Spleen (tissue), 11 donors: ENCODE measurements at regions not wholly inside any gene's neighbourhood (a gene's known extent, or its start where the extent isn't known, plus 50 kb on each side); places are given as distances from the start of the nearest gene placed in this dataset.

Source experiments
- DNase-seq: peaks from one replicate; pipeline ENCODE4 v3.0.0-alpha.2; 2020
- H3K27ac ChIP-seq, 8 donors: fragments of 200-600 bp; sonication (generic) in 7 of 8; 1 replicate in 4 of 8; 2 replicates in 4 of 8; pipeline versions ENCODE4 v1.5.0 to v1.8.0; 2016 to 2021; ENCODE audit warnings: inconsistent platforms in 4 of 8, mild to moderate bottlenecking in 4 of 8, moderate library complexity in 1 of 8
- H3K27me3 ChIP-seq, 7 donors: fragments of 200-600 bp; sonication (generic) in 6 of 7; replicated peaks in 1 of 7; 1 replicate in 4 of 7; 2 replicates in 3 of 7; pipeline versions ENCODE4 v1.5.0 to v1.8.0; 2016 to 2021; ENCODE audit warnings: inconsistent platforms in 3 of 7, mild to moderate bottlenecking in 1 of 7
- H3K36me3 ChIP-seq, 6 donors: fragments of 200-600 bp; sonication (generic) in 5 of 6; 1 replicate in 4 of 6; 2 replicates in 2 of 6; pipeline versions ENCODE4 v1.5.0 to v1.8.0; 2016 to 2021; ENCODE audit warnings: inconsistent platforms in 2 of 6
- H3K4me1 ChIP-seq, 6 donors: fragments of 200-600 bp; sonication (generic) in 5 of 6; 1 replicate in 3 of 6; 2 replicates in 3 of 6; pipeline versions ENCODE4 v1.5.0 to v1.8.0; 2016 to 2021; ENCODE audit warnings: inconsistent platforms in 3 of 6
- H3K4me3 ChIP-seq, 8 donors: fragments of 200-600 bp; sonication (generic) in 7 of 8; 1 replicate in 4 of 8; 2 replicates in 4 of 8; pipeline versions ENCODE4 v1.5.0 to v1.8.0; 2016 to 2021; ENCODE audit warnings: inconsistent platforms in 4 of 8, mild to moderate bottlenecking in 4 of 8, moderate library complexity in 2 of 8
- H3K9me3 ChIP-seq, 8 donors: fragments of 200-600 bp; sonication (generic) in 7 of 8; 1 replicate in 4 of 8; 2 replicates in 4 of 8; pipeline versions ENCODE4 v1.5.0 to v1.8.0; 2016 to 2021; ENCODE audit warnings: inconsistent platforms in 4 of 8
- POLR2A ChIP-seq, 3 donors: fragments of 450-650 bp; IDR thresholded peaks; one replicate each; pipeline ENCODE4 v1.5.1; 2017; ENCODE audit warnings: antibody characterized with exemption in 3 of 3, mild to moderate bottlenecking in 1 of 3
- POLR2AphosphoS5 ChIP-seq, 3 donors: sonication (generic); formaldehyde crosslinking; IDR thresholded peaks; one replicate each; pipeline ENCODE4 v1.5.1; 2017; ENCODE audit warnings: antibody characterized with exemption in 3 of 3
- WGBS, 5 donors: extraction: QIAGEN DNeasy Blood & Tissue Kit in 3 of 5; methylation state at CpG; one replicate each; pipeline versions ENCODE4 v1.1.5 to v1.1.7; 2013 to 2018; 5-methylcytosine and 5-hydroxymethylcytosine counted together
- intact Hi-C: fragments of 100-400 bp; cut with DNase I; formaldehyde crosslinking; loops from one replicate; pipeline ENCODE4 v1.15.0; 2023; ENCODE audit warnings: low total_unique reads
- TF ChIP-seq, protein P1 (sequence below), 11 experiments: fragments of 200-600 bp in 7 of 11; fragments of 450-650 bp in 4 of 11; sonication (generic) in 4 of 11; IDR thresholded peaks in 8 of 11; conservative IDR thresholded peaks in 3 of 11; 1 replicate in 7 of 11; 2 replicates in 4 of 11; pipeline versions ENCODE4 v1.4.0 to v1.8.0; 2016 to 2021; ENCODE audit warnings: antibody characterized with exemption in 11 of 11, inconsistent platforms in 4 of 11, mild to moderate bottlenecking in 1 of 11
- donor health status: healthy with polysubstance abuse.
- donor health status: DM: no; HTN: no; CAD: no; lungs with moderate emphysema.
- donor health status: DM: no; HTN: no; CAD: no.
- donor health status: Bipolar disorder and iron deficiency.
- donor health status: healthy.
- donor health status: DM: no; HTN: no; CAD: no.
- donor health status: DM: yes; HTN: yes; CAD: no.

DNA sequence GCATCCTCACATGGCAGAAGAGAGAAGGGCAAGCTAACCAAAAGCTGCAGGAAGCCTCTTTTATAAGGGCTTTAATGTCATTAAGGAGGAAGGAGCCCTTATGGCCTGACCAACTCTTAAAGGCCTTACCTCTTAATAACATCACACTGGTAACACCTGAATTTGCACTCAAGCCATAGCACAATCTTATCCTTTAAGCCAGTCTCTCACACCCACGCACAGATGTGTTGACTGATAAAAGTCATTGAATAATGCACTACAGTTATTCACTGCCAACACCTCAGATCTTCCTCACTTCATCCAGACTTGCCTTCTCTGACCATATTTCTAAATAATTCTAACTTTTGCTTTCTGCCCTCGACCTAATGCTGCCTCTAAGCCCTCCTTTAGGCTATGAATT lies 516.8 kb downstream of the ADCYAP1 start:
- Histone ChIP-seq H3K4me3 (no peak overlapping the region), H3K4me1 (no peaks in the 10 kb centered on the region), H3K9me3 (peaks cover 0 to 7% (median 0%) of the 10 kb centered on the region in 8 donors), H3K27me3 (no peaks in the 10 kb centered on the region), H3K27ac (no peak overlapping the region), H3K36me3 (no peaks in the 10 kb centered on the region)
- DNase-seq = no peak
- no peak for TF ChIP-seq POLR2A (IDR thresholded peaks at IDR 0.05)
- TF ChIP-seq, protein P1, sequence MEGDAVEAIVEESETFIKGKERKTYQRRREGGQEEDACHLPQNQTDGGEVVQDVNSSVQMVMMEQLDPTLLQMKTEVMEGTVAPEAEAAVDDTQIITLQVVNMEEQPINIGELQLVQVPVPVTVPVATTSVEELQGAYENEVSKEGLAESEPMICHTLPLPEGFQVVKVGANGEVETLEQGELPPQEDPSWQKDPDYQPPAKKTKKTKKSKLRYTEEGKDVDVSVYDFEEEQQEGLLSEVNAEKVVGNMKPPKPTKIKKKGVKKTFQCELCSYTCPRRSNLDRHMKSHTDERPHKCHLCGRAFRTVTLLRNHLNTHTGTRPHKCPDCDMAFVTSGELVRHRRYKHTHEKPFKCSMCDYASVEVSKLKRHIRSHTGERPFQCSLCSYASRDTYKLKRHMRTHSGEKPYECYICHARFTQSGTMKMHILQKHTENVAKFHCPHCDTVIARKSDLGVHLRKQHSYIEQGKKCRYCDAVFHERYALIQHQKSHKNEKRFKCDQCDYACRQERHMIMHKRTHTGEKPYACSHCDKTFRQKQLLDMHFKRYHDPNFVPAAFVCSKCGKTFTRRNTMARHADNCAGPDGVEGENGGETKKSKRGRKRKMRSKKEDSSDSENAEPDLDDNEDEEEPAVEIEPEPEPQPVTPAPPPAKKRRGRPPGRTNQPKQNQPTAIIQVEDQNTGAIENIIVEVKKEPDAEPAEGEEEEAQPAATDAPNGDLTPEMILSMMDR (IDR thresholded peaks at IDR 0.05 in 8 of 11, conservative IDR thresholded peaks at IDR 0.05 in 3 of 11) = no peak
- TF ChIP-seq POLR2AphosphoS5 (IDR thresholded peaks at IDR 0.05) = no peak
- 47 to 67% (median 53%) methylated on average over 2 of the region's 2 CpGs for WGBS, 5 donors
- intact Hi-C loops = no loop called here

DNA sequence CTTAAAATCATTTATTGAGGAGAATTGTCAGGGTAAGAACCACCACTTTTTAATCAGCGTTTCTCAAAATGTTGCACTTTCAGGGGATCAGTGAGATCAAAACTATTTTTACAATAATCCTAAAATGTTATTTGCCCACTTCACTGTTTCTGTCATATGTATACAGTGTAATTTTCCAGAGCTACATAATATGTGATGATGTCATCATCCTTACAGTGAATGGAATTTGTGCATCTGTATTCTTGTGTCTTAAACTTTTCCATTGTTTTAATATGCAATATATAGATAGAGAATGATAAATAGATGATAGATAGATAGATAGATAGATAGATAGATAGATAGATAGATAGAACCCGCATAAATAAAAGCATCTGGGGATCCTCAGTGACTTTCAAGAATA lies 518.0 kb downstream of the ADCYAP1 start:
- TF ChIP-seq POLR2AphosphoS5 (IDR thresholded peaks at IDR 0.05) = no peak
- TF ChIP-seq, protein P1 (IDR thresholded peaks at IDR 0.05 in 8 of 11, conservative IDR thresholded peaks at IDR 0.05 in 3 of 11) = no peak
- TF ChIP-seq POLR2A (IDR thresholded peaks at IDR 0.05) = no peak
- Histone ChIP-seq H3K36me3 (no peaks in the 10 kb centered on the region), H3K9me3 (peaks cover 0 to 7% (median 0%) of the 10 kb centered on the region in 8 donors), H3K4me3 (no peak overlapping the region), H3K4me1 (no peaks in the 10 kb centered on the region), H3K27me3 (no peaks in the 10 kb centered on the region), H3K27ac (no peak overlapping the region)
- WGBS, 5 donors = 86 to 95% (median 92%) methylated on average over 2 of the region's 2 CpGs
- intact Hi-C loops = no loop called here
- no peak for DNase-seq

DNA sequence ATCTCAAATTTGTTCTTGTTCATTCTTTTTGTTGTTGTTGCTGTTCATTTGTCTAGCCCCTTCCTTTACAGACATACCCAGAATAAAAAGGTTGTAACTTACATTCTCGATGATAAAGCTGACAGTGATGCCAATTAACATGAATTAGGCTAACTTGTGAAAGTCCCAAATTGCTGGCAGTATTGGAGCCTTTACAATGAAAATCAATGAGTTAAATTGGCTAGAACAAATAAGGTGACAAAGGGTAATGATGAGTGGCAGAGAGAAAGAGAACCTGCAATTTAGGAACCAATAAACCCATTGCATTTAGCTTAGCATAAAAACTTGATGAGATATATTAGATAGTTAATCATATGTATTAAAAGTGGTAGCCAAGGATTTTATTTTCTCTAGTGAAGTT lies 521.0 kb downstream of the ADCYAP1 start:
- TF ChIP-seq POLR2A (IDR thresholded peaks at IDR 0.05) (no peak), POLR2AphosphoS5 (IDR thresholded peaks at IDR 0.05) (no peak)
- TF ChIP-seq, protein P1 (IDR thresholded peaks at IDR 0.05 in 8 of 11, conservative IDR thresholded peaks at IDR 0.05 in 3 of 11) = no peak
- DNase-seq = no peak
- intact Hi-C loops = no loop called here

DNA sequence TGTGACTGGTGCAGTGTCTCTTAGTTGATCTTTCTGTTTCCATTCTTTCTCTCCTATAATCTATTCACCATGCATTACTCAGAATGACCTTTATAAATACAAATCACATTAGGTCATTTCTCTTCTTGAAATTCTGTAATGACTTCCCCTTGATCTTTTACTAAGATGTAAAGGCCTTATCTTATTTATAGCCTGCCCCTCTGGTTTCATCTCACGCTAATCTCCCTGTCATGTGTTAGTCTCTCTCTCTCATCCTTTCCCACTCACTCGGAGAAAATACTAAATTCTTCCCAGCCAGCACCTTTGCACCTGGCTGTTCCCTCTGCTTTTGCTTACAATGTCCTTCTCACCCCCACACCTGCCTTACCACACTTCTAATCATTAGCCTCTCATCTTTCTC lies 530.8 kb downstream of the ADCYAP1 start:
- H3K36me3 ChIP-seq = no peaks in the 10 kb centered on the region
- H3K9me3 ChIP-seq = no peaks in the 10 kb centered on the region
- no peak overlapping the region for H3K4me3 ChIP-seq
- WGBS, 5 donors = 69 to 81% (median 79%) methylated on average over 2 of the region's 2 CpGs
- intact Hi-C loops = no loop called here
- DNase-seq = no peak
- no peak overlapping the region for H3K27ac ChIP-seq
- no peaks in the 10 kb centered on the region for H3K27me3 ChIP-seq
- H3K4me1 ChIP-seq = no peaks in the 10 kb centered on the region
- no peak for TF ChIP-seq POLR2AphosphoS5 (IDR thresholded peaks at IDR 0.05)
- TF ChIP-seq, protein P1 (IDR thresholded peaks at IDR 0.05 in 8 of 11, conservative IDR thresholded peaks at IDR 0.05 in 3 of 11) = no peak
- TF ChIP-seq POLR2A (IDR thresholded peaks at IDR 0.05) = no peak

More for the DNA sequence above, 521.0 kb downstream of the ADCYAP1 start:
- Histone ChIP-seq H3K36me3 (no peaks in the 10 kb centered on the region), H3K9me3 (no peaks in the 10 kb centered on the region), H3K4me1 (no peaks in the 10 kb centered on the region), H3K27me3 (no peaks in the 10 kb centered on the region), H3K27ac (no peak overlapping the region), H3K4me3 (no peak overlapping the region)
- 50 to 77% (median 67%) methylated on average over 1 of the region's 1 CpG for WGBS, 5 donors
